GM19035 (cell line): ENCODE measurements at regions not wholly inside any gene's neighbourhood (a gene's known extent, or its start where the extent isn't known, plus 50 kb on each side); places are given as distances from the start of the nearest gene placed in this dataset.
"Not testable (repeated sequence)": the region's sequence is repeated elsewhere in the genome, so short reads cannot be mapped to it uniquely, and the experiment has no call there.

Source experiments
- ATAC-seq: cut with Tn5 transposase; IDR thresholded peaks from one replicate; pipeline ENCODE4 v1.9.1; 2021; ENCODE audit not compliant: unreplicated experiment

DNA sequence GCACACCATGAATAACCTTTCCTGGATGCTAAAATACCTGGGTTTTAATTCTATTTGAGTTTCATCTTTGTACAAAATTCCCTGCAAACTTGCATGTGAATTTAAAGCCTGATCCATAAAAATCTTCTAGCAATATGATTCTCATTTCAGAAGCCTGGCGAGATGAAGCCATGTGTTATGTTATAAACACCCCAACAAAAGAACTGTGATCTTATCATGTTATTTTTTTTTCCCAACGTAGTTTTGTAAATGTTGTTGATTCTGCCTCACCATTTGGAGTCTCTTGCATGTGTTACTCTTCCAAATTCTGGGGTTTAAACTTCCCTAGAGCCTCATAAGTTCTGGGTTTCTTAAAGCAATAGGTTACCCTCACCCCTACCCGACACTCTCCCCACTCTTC lies 428.1 kb upstream of the DPH6 start:
- no peak for ATAC-seq

GRCh38 chr15:35975941-35976340 lies 430.0 kb upstream of the DPH6 start:
- no peak for ATAC-seq

- ATAC-seq = no peak
These were observed 433.6 kb upstream of the DPH6 start for GRCh38 chr15:35979608-35980007.

GRCh38 chr15:35980719-35981118 lies 434.8 kb upstream of the DPH6 start:
- no peak for ATAC-seq

DNA sequence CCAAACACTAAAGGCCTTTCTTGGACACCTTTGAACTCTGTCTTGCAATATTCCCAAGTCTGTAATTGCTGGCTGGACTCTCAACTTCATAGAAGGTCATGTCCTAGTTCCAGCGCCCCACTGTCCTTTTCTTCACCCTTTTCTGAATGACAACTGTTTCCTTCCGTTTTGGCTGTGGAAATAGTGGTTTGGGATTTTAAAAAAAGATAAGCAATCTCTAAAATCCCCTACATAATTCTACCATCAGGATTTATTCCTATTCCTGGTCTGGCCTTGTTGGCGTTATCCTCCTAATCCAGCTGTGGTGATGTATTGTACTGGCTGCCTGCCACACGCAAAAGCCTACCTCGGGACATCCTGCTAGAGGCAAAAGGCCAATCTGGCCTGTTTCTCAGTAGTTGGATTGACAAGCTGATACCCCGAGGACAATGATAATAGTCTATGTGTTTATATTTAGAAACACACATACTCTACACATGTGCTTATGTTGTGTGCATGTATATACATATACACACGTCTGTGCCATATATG lies 440.3 kb upstream of the DPH6 start:
- no peak for ATAC-seq

- ATAC-seq = no peak
These were observed 441.1 kb upstream of the DPH6 start for GRCh38 chr15:35987056-35987455.

DNA sequence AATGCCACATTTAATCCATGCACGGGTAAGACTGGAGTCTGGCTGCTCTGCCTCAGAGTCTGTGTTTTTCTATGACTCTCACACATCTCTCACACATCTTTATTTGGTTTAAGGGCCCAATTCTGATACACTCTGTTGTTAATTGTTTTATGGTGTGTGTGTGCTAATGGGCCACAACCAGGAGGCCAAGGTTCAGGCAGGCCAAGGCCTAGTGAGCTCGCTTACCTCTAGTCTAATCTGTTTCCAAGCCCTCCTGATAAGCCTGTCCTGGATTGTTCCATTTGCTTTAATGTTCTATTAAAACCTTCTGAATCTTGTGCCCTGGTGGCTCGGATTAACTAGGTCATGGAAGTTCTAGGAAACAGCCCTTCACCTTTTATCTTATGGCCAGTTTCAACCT lies 445.4 kb upstream of the DPH6 start:
- ATAC-seq = no peak

DNA sequence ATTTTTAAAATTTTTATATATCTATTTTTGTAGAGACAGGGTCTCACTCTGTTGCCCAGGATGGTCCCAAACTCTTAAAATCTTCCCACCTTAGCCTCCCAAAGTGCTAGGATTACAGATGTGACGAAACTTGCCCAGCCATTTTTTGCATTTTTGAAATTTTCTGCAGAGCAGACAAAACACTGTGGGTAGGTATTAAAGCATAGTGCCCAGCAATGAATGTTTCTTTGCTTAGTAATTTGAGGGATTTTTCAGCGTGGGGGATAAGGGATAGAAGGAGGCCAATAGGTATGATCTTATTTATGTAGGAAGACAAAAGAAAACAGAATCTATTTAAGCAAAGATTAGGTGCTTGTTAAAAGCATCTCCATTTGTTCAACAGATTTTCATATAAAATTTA lies 446.8 kb upstream of the DPH6 start:
- ATAC-seq = no peak

DNA sequence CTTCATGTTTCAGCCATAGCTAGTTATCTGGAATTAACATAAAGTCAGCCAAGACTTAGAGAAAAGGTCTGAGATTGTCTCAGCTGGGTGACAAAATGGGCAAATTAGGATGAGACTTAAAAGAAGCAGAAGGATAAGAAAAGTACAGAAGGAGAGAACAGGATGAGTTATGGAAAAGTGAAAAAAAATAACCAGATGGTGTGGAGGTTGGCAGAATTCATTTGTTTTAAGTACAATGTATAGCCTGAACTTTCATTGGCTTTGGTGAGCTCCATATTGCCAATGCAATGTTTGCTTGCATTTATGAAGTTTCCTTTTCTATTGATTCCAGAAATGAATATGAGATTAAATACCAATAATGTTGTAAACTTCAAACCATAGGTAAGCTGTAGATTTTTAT lies 447.2 kb upstream of the DPH6 start:
- ATAC-seq = no peak

DNA sequence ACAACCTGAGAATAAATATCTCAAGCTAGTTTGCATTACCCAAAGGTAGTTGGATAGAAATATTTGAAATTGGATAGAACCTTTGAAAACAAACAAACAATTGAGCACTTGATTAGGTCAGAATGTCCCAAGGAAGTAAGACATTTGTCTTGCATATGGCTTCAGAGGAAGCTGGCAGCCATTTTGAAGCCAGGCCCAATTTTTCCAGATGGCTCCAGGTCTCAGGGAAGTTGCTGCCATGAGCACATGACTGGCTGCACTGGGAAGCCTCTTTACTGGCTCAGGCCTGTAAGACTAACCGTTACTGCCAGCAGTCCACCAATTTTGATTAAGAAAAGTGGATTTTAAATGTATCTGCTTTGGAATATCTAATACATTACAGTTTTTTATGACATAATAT lies 448.9 kb upstream of the DPH6 start:
- no peak for ATAC-seq

GRCh38 chr15:35998663-35999602 lies 453.0 kb upstream of the DPH6 start:
- ATAC-seq = no peak

DNA sequence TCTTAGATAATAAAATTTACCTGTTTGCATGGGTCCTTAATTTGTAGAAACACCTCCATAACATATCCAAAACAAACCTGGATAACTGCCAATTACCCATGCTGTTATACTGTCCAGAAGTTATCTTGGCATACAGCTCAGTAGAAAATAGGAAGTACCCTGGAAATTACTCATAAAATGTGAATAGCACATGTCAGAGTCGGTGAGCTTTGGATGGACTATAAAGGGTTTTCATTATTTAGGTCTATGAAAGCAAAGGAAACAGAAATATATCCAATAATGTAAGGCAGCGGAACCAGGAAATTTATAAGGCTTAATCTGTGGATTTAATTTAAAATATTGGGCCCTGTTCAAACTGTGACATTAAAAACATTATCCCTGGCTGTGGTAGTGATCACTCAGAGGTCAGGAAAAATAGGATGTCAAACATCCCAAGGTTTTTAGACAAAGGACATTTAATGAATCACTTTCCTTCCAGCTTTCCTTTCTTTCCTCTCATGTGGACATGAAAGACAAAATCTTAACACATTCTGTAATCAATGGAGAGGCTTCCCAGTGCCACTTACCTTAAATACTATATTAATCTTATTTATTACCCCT lies 459.0 kb upstream of the DPH6 start:
- no peak for ATAC-seq

- ATAC-seq = no peak
These were observed 459.6 kb upstream of the DPH6 start for GRCh38 chr15:36005542-36005941.

DNA sequence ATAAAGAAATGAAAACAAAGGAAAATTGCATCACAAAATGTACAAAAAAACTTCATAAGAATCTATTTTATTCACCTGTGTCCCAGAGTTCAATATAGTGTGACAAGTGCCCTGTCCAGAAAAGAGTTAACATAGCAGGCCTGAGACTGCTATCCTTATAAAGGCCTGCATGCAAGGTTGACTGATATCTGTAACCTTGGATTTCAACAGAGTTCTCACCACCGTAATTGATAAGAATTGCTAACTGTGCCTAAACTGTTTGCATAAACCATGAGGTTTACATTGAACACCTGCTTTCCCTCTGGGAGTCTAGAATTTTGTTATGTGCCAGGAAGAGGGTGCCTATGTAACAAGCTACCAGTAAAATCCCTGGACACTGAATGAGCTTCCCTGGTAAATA lies 461.7 kb upstream of the DPH6 start:
- no peak for ATAC-seq

- ATAC-seq = no peak
These were observed 462.8 kb upstream of the DPH6 start for GRCh38 chr15:36008719-36009118.

DNA sequence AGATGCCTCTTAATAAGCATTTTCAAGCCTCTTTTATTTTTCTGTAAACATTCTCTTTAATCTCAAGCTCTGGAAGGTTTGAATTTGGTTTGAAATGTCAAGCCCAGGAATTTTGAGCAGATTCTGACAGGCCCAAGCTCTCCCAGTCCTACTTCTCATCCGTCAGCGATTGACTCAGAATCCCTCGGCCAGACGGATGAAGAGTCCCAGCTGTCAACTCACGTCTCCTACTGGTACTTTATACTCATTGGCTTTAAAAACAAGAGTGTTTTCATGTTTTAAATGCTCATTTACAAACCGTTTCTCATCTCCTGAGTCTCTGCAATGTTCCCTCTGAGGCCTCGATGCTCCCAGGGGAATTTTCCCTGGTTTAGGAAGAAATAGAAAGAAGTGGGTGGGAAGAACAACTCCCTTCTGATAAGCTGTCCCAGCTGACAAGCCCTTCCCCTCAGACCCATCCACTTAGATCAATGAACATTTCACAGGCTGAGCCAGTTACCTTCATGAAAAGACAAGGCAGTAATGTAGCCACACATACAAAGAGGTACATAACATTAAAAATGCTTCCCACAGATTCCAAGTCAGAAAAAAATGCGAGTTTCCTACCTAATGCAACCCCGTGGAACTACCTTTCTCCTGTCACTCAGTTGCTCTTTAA lies 478.2 kb upstream of the DPH6 start:
- no peak for ATAC-seq

GRCh38 chr15:36026627-36027283 lies 480.8 kb upstream of the DPH6 start:
- no peak for ATAC-seq

DNA sequence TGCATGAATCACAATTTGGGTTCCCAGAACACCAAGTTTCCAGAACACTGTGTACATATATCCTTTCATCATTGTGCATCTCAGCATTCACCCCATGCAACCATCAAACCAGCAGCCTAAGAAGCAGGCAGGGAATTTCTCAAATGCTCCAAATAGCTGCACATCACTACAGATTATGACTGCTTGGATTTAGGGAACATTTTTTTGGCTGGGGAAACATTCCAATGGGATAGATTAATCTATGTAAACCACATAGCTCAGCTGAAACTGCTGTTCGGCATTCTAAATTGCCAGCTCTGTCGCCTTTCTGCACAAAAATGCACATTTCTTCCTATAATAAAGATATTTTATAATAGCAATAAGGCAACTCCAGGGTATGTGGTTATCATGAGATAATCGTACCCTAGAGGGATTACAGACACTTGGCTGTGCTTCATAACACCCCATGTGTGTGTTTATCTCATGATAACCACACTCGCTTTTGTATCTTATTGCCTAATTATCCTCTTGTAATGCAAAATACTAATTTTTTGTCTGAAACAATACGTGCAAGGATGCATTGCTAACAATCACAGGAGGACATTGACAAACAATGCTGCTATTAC lies 483.7 kb upstream of the DPH6 start:
- no peak for ATAC-seq

GRCh38 chr15:36039996-36040572 lies 494.1 kb upstream of the DPH6 start:
- no peak for ATAC-seq

- ATAC-seq = not testable (repeated sequence)
These were observed 501.2 kb upstream of the DPH6 start for GRCh38 chr15:36047018-36047716.
